ENCODE measurements at regions not wholly inside any gene's neighbourhood (a gene's known extent, or its start where the extent isn't known, plus 50 kb on each side); places are given as distances from the start of the nearest gene placed in this dataset.

GRCh38 chr9:26415528-26415927 is 477.1 kb downstream of the CAAP1 start:
- DNase-seq (ENCODE audit: extremely low read depth, low read depth): no peak

DNA sequence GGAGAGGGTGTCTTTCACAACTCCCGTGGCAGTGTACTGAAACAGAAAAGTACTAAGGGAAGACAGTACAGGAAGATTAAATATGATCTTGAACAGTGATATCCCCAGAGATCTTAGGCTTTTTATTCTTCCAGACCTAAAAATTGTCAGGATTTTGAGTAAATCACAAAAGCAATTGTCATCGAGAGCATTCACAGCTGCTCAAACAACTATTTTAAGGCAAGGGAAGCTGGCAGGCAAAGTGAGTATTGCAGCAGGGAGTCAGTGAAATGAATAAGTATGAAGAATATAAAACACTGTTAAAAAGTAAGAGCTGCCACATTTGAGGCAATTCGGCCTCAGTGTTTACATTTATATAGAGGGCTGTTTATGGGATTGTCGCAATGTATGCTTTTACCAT is 479.0 kb downstream of the CAAP1 start:
- DNase-seq (ENCODE audit: extremely low read depth, low read depth): no peak

- no peak for DNase-seq (ENCODE audit: extremely low read depth, low read depth)
These were observed 480.2 kb downstream of the CAAP1 start for GRCh38 chr9:26412446-26412845.

- no peak for DNase-seq (ENCODE audit: extremely low read depth, low read depth)
These were observed 485.9 kb downstream of the CAAP1 start for GRCh38 chr9:26406676-26407075.

DNA sequence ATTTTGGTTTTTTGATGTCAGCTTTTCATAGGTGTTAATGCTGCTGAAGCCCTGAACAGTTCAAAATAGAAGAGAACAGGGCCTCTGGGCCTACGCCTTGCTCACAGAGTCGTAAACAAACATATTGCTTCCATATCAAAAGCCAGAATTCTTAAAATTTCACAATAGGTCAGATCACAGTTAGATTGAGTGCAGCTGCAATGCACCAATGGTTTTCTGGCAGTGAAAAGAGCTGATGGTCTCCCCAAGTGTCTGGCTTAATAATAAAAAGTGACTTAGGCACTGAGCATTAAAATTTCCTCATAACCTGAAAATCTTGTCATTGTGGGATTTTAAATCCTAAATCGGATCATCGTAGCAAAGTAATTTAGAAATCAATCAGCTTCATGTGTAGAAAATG is 493.0 kb downstream of the CAAP1 start:
- no peak for DNase-seq (ENCODE audit: extremely low read depth, low read depth)

GRCh38 chr9:26394025-26394424 is 498.6 kb downstream of the CAAP1 start:
- DNase-seq (ENCODE audit: extremely low read depth, low read depth): no peak

- no peak for DNase-seq (ENCODE audit: extremely low read depth, low read depth)
These were observed 500.0 kb downstream of the CAAP1 start for GRCh38 chr9:26392639-26393038.

- no peak for DNase-seq (ENCODE audit: extremely low read depth, low read depth)
These were observed 501.6 kb downstream of the CAAP1 start for GRCh38 chr9:26391036-26391435.

- DNase-seq (ENCODE audit: extremely low read depth, low read depth): no peak
These were observed 517.2 kb downstream of the CAAP1 start for GRCh38 chr9:26375448-26375847.

DNA sequence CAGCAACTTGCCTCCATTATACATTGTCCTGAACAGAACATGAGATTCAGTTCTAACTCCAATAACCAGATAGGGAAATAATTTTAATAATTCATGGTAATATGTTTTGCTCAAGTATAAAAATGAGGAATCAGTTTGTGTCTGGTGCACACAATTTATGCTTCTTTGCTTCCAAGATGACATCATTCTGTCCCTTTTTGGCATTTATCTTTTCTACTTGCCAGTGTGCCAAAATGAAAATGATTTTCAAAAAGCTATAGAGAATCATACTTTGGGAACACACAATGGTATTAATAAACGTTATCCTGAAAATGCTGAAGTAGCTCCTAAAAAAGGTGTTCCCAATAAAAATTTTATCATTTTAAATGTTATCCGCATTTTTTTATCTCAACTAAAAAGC is 519.0 kb downstream of the CAAP1 start:
- no peak for DNase-seq (ENCODE audit: extremely low read depth, low read depth)

- no peak for DNase-seq (ENCODE audit: extremely low read depth, low read depth)
These were observed 521.4 kb downstream of the CAAP1 start for GRCh38 chr9:26371236-26371635.

GRCh38 chr9:26369093-26369492 is 523.5 kb downstream of the CAAP1 start:
- no peak for DNase-seq (ENCODE audit: extremely low read depth, low read depth)

DNA sequence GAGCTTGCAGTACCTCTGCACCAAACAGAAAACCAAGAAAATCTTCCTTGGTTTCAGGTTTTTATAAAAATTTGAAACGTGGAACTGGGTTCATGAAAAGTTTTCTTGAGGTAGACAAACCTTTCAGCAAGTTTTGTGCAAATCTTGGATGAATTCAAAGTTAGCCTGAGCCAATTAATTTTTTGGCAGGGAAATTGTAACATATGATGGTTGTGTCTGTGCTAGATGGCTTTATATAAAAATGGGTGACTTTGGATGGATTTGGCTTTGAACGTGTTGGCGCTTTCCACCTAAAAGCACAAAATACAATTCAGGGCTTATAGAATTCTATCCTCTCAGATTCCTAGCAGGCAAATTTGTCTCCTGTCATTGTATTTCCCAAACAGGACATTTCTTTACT is 524.4 kb downstream of the CAAP1 start:
- no peak for DNase-seq (ENCODE audit: extremely low read depth, low read depth)

- no peak for DNase-seq (ENCODE audit: extremely low read depth, low read depth)
These were observed 531.6 kb downstream of the CAAP1 start for GRCh38 chr9:26361010-26361409.

GRCh38 chr9:26358836-26359235 is 533.8 kb downstream of the CAAP1 start:
- DNase-seq (ENCODE audit: extremely low read depth, low read depth): no peak

- no peak for DNase-seq (ENCODE audit: extremely low read depth, low read depth)
These were observed 534.7 kb downstream of the CAAP1 start for GRCh38 chr9:26357803-26358344.

DNA sequence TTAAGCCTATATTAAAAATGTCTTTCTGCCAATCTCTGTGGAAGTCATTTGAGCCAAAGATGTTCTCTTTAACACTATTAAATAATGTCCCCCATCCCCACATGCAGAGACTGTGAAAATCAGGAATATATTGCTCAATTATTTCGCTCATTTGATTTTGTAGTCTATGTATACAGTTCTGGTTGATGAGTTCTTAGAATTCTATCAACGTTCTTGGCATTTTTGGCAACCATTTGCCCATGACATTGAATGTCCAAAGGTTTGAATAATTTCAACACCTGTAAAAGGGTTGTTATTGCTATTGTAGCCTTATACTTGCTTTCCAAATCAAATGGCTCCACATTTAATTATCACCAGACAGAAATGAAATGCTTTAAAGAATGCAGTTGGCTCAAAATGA is 536.1 kb downstream of the CAAP1 start:
- DNase-seq (ENCODE audit: extremely low read depth, low read depth): no peak

- DNase-seq (ENCODE audit: extremely low read depth, low read depth): no peak
These were observed 545.6 kb downstream of the CAAP1 start for GRCh38 chr9:26346942-26347477.

GRCh38 chr9:26341545-26341944 is 551.1 kb downstream of the CAAP1 start:
- no peak for DNase-seq (ENCODE audit: extremely low read depth, low read depth)

GRCh38 chr9:26339796-26340195 is 552.8 kb downstream of the CAAP1 start:
- DNase-seq (ENCODE audit: extremely low read depth, low read depth): no peak

DNA sequence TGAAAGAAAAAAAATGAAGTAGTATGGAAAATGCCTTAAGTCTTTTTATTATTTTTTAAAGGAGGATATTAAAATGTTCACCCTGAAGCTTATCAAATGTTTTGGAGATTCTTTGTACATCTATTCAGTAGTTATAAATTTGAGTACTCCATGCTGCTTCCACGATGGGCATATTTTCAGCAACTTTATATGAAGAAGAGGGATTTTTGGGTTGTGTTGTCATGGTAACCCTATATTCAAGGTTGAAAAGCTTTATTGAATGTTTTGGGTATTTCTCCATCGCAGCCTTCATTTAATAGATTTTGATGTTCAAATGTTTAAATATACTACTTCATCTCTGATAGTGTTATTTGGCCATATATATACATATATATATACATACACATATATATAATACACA is 557.5 kb downstream of the CAAP1 start:
- no peak for DNase-seq (ENCODE audit: extremely low read depth, low read depth)

- DNase-seq (ENCODE audit: extremely low read depth, low read depth): no peak
These were observed 557.9 kb downstream of the CAAP1 start for GRCh38 chr9:26334706-26335105.

- DNase-seq (ENCODE audit: extremely low read depth, low read depth): no peak
These were observed 561.4 kb downstream of the CAAP1 start for GRCh38 chr9:26331223-26331622.
